ENCODE measurements at regions not wholly inside any gene's neighbourhood (a gene's known extent, or its start where the extent isn't known, plus 50 kb on each side); places are given as distances from the start of the nearest gene placed in this dataset.

- no peak for DNase-seq (ENCODE audit: extremely low read depth, low read depth)
- no peak for TF ChIP-seq CTCF (IDR thresholded peaks at IDR 0.05; ENCODE audit: low read depth, low read length)
Measured at GRCh38 chr20:19893356-19893755, 123.8 kb upstream of the NAA20 start.

- DNase-seq (ENCODE audit: extremely low read depth, low read depth), result no peak
- TF ChIP-seq CTCF (IDR thresholded peaks at IDR 0.05; ENCODE audit: low read depth, low read length), result no peak
Measured at GRCh38 chr20:19895761-19896160, 121.4 kb upstream of the NAA20 start.

GRCh38 chr20:19897891-19898290 lies 119.3 kb upstream of the NAA20 start:
- DNase-seq (ENCODE audit: extremely low read depth, low read depth), result no peak
- no peak for TF ChIP-seq CTCF (IDR thresholded peaks at IDR 0.05; ENCODE audit: low read depth, low read length)

- DNase-seq (ENCODE audit: extremely low read depth, low read depth), result no peak
- no peak for TF ChIP-seq CTCF (IDR thresholded peaks at IDR 0.05; ENCODE audit: low read depth, low read length)
Measured at GRCh38 chr20:19901226-19901625, 115.9 kb upstream of the NAA20 start.

GRCh38 chr20:19903168-19903811 lies 113.9 kb upstream of the NAA20 start:
- TF ChIP-seq CTCF (IDR thresholded peaks at IDR 0.05; ENCODE audit: low read depth, low read length), result peak; percentile 15
- no peak for DNase-seq (ENCODE audit: extremely low read depth, low read depth)

- no peak for DNase-seq (ENCODE audit: extremely low read depth, low read depth)
- no peak for TF ChIP-seq CTCF (IDR thresholded peaks at IDR 0.05; ENCODE audit: low read depth, low read length)
Measured at GRCh38 chr20:19907326-19908056, 109.7 kb upstream of the NAA20 start.

GRCh38 chr20:19908576-19908975 lies 108.6 kb upstream of the NAA20 start:
- DNase-seq (ENCODE audit: extremely low read depth, low read depth), result no peak

More at GRCh38 chr20:19908576-19908975, 108.6 kb upstream of the NAA20 start:
- TF ChIP-seq CTCF (IDR thresholded peaks at IDR 0.05; ENCODE audit: low read depth, low read length), result no peak
